GM12875 (cell line): ENCODE measurements at regions not wholly inside any gene's neighbourhood (a gene's known extent, or its start where the extent isn't known, plus 50 kb on each side); places are given as distances from the start of the nearest gene placed in this dataset.
"Not testable (repeated sequence)": the region's sequence is repeated elsewhere in the genome, so short reads cannot be mapped to it uniquely, and the experiment has no call there.

Experiments used
- H3K4me3 ChIP-seq: one replicate; pipeline ENCODE4 v1.5.1; 2011; ENCODE audit warnings: low read depth, low read length, control low read depth
- CTCF ChIP-seq: IDR thresholded peaks from 2 replicates; pipeline ENCODE4 v1.5.1; 2011; ENCODE audit warnings: low read depth, mild to moderate bottlenecking, control low read depth, inconsistent platforms, low read length, moderate library complexity, borderline replicate concordance; ENCODE audit not compliant: insufficient read depth

- no peak overlapping the region for H3K4me3 ChIP-seq
- no peak for TF ChIP-seq CTCF
These were observed 2044.9 kb upstream of the CDH6 start for GRCh38 chr5:29148581-29148980.

- TF ChIP-seq CTCF = no peak
- no peak overlapping the region for H3K4me3 ChIP-seq
These were observed 2045.4 kb upstream of the CDH6 start for GRCh38 chr5:29148073-29148472.

GRCh38 chr5:29143266-29143665 is 2050.2 kb upstream of the CDH6 start:
- no peak for TF ChIP-seq CTCF
- no peak overlapping the region for H3K4me3 ChIP-seq

GRCh38 chr5:29134418-29134817 is 2059.1 kb upstream of the CDH6 start:
- H3K4me3 ChIP-seq = no peak overlapping the region
- no peak for TF ChIP-seq CTCF

- no peak overlapping the region for H3K4me3 ChIP-seq
- no peak for TF ChIP-seq CTCF
These were observed 2062.2 kb upstream of the CDH6 start for GRCh38 chr5:29131285-29131684.

GRCh38 chr5:29130786-29131185 is 2062.7 kb upstream of the CDH6 start:
- H3K4me3 ChIP-seq = no peak overlapping the region
- no peak for TF ChIP-seq CTCF

- H3K4me3 ChIP-seq = not testable (repeated sequence)
These were observed 2065.8 kb upstream of the CDH6 start for GRCh38 chr5:29127524-29128156.

- H3K4me3 ChIP-seq = not testable (repeated sequence)
These were observed 2067.0 kb upstream of the CDH6 start for GRCh38 chr5:29126462-29126861.
